ENCODE measurements at regions not wholly inside any gene's neighbourhood (a gene's known extent, or its start where the extent isn't known, plus 50 kb on each side); places are given as distances from the start of the nearest gene placed in this dataset.

DNA sequence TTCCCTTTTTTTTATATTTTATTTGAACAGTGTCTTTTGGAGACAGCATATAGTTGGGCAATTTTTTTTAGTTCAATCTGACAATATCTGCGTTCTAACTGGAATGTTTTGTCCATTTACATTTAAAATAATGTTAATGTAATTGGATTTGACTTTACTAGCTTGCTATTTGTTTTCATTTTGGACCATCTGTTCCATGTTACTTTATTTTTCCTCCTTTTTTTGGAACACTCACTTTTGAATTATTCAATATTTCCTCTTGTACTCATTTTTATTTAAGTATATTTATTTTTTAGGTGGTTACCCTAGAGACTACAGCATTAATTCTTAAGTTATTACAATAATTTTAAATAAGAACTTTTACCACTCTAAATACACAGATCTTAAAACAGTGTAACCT is 62.8 kb upstream of the C1orf87 start:
- TF ChIP-seq POLR2AphosphoS5 (IDR thresholded peaks at IDR 0.05; ENCODE audit: borderline replicate concordance, low read depth, low read length) (no peak), EZH2 (IDR thresholded peaks at IDR 0.05) (no peak)

Measured in SK-N-MC (cell line).